GM12878 (cell line): ENCODE measurements at regions not wholly inside any gene's neighbourhood (a gene's known extent, or its start where the extent isn't known, plus 50 kb on each side); places are given as distances from the start of the nearest gene placed in this dataset.

ENCODE experiments used
- ATAC-seq: fragments of 200-7000 bp; cut with Tn5 transposase; 3 replicates; pipeline ENCODE4 v1.9.1; 2020; ENCODE audit warnings: mild to moderate bottlenecking, moderate library complexity
- BruUV-seq: library from RNA; stranded (reverse); fragments of 400-500 nt; replicated peaks from 2 replicates; lab custom pipeline; 2021; lab: Mats Ljungman, UMichigan
- CTCF ChIA-PET: fragments of 300-600 bp; sonication (Branson Sonifier 250); formaldehyde crosslinking; extraction: SDS; loops from one replicate; lab custom pipeline; 2021; ENCODE audit warnings: inconsistent platforms; lab: Yijun Ruan, JAX
- POLR2A ChIA-PET: fragments of 350-600 bp; formaldehyde crosslinking; extraction: SDS; loops from one replicate; lab custom pipeline; 2021; ENCODE audit warnings: inconsistent platforms; lab: Charles Lee
- RAD21 ChIA-PET: fragments of 300-600 bp; sonication (Branson Sonifier 250); formaldehyde crosslinking; loops from one replicate; lab custom pipeline; 2023; ENCODE audit warnings: antibody characterized with exemption; ENCODE audit not compliant: unreplicated experiment; lab: Charles Lee
- SMC1A ChIA-PET: fragments of 300-600 bp; sonication (Branson Sonifier 250); formaldehyde crosslinking; loops from one replicate; lab custom pipeline; 2023; ENCODE audit not compliant: unreplicated experiment, uncharacterized antibody; lab: Charles Lee
- DNase-seq: peaks from one replicate; pipeline ENCODE4 v3.0.0-alpha.2; 2011; ENCODE audit warnings: low read depth, low spot score
- FAIRE-seq: peaks from 3 replicates; lab custom pipeline; 2011; peaks lifted over from hg19 to GRCh38; lab: Jason Lieb, UNC
- H2AFZ ChIP-seq: 2 replicates; pipeline ENCODE4 v1.6.0; 2011; ENCODE audit warnings: low read depth, low read length, control low read depth; ENCODE audit not compliant: control insufficient read depth
- H3K27ac ChIP-seq: 2 replicates; pipeline ENCODE4 v1.5.1; 2011; ENCODE audit warnings: control low read depth; ENCODE audit not compliant: control insufficient read depth, insufficient read depth
- H3K27me3 ChIP-seq, 2 experiments: replicated peaks in 1 of 2; 2 replicates each; pipeline versions ENCODE4 v1.6.0 to v1.6.1; 2011; ENCODE audit warnings: low read length in 1 of 2; ENCODE audit not compliant: control insufficient read depth in 2 of 2, insufficient read depth in 2 of 2
- H3K36me3 ChIP-seq, 2 experiments: 2 replicates each; pipeline ENCODE4 v1.5.1; 2011; ENCODE audit warnings: low read length in 1 of 2; ENCODE audit not compliant: control insufficient read depth in 2 of 2, insufficient read depth in 2 of 2
- H3K4me1 ChIP-seq: 2 replicates; pipeline ENCODE4 v1.6.1; 2011; ENCODE audit warnings: mild to moderate bottlenecking, low read length, moderate library complexity, mixed read lengths; ENCODE audit not compliant: control insufficient read depth, insufficient read depth
- H3K4me2 ChIP-seq: 2 replicates; pipeline ENCODE4 v1.6.0; 2011; ENCODE audit warnings: control low read depth; ENCODE audit not compliant: control insufficient read depth, insufficient read depth
- H3K4me3 ChIP-seq: fragments of 200-600 bp; sonication (generic); 2 replicates; pipeline ENCODE4 v1.5.1; 2016
- H3K79me2 ChIP-seq: 2 replicates; pipeline ENCODE4 v1.6.0; 2011; ENCODE audit warnings: low read length; ENCODE audit not compliant: control insufficient read depth, insufficient read depth
- H3K9ac ChIP-seq: 2 replicates; pipeline ENCODE4 v1.8.0; 2011; ENCODE audit warnings: low read length, control low read depth, mixed read lengths; ENCODE audit not compliant: control insufficient read depth, insufficient read depth
- H3K9me3 ChIP-seq: replicated peaks from 3 replicates; pipeline ENCODE4 v1.5.1; 2011; ENCODE audit warnings: mild to moderate bottlenecking, low read length; ENCODE audit not compliant: control insufficient read depth, insufficient read depth
- H4K20me1 ChIP-seq: 2 replicates; pipeline ENCODE4 v1.6.0; 2011; ENCODE audit not compliant: control insufficient read depth, insufficient read depth
- ASH2L ChIP-seq: fragments of 300-600, 200-600 bp; sonication (generic); IDR thresholded peaks from 2 replicates; pipeline ENCODE4 v1.6.1; 2017; ENCODE audit warnings: low read depth, mild to moderate bottlenecking, borderline replicate concordance
- FOXK2 ChIP-seq: fragments of 450-650 bp; IDR thresholded peaks from 2 replicates; pipeline ENCODE4 v1.6.1; 2017; ENCODE audit warnings: mild to moderate bottlenecking, moderate library complexity
- HDGF ChIP-seq: fragments of 450-650 bp; IDR thresholded peaks from 2 replicates; pipeline ENCODE4 v1.6.1; 2016; ENCODE audit warnings: antibody characterized with exemption
- NRF1 ChIP-seq: conservative IDR thresholded peaks from 2 replicates; pipeline ENCODE4 v1.6.1; 2011; ENCODE audit warnings: mild to moderate bottlenecking, low read depth, low read length, improper control_type of control experiment
- PAX8 ChIP-seq: fragments of 450-650 bp; IDR thresholded peaks from 2 replicates; pipeline ENCODE4 v1.6.1; 2017; ENCODE audit warnings: mild to moderate bottlenecking, moderate library complexity
- POLR2AphosphoS2 ChIP-seq: IDR thresholded peaks from 2 replicates; pipeline ENCODE4 v1.6.1; 2011; ENCODE audit warnings: low read depth, mild to moderate bottlenecking, low read length, improper control_type of control experiment, moderate library complexity
- RELA ChIP-seq: fragments of 450-650 bp; IDR thresholded peaks from 2 replicates; pipeline ENCODE4 v1.8.0; 2014; ENCODE audit warnings: borderline replicate concordance; ENCODE audit not compliant: partially characterized antibody
- SUPT20H ChIP-seq: IDR thresholded peaks from 2 replicates; pipeline ENCODE4 v1.6.1; 2011; ENCODE audit warnings: low read depth, mild to moderate bottlenecking, low read length, moderate library complexity, borderline replicate concordance; ENCODE audit not compliant: control insufficient read depth
- TCF3 ChIP-seq: IDR thresholded peaks from 2 replicates; pipeline ENCODE4 v1.6.1; 2012; ENCODE audit warnings: low read depth, mild to moderate bottlenecking, low read length, borderline replicate concordance; ENCODE audit not compliant: insufficient read depth
- ZNF207 ChIP-seq: fragments of 450-650 bp; IDR thresholded peaks from 2 replicates; pipeline ENCODE4 v1.6.1; 2014; ENCODE audit warnings: antibody characterized with exemption, mild to moderate bottlenecking, borderline replicate concordance
- WGBS: methylation state at CpG from one replicate; pipeline ENCODE4 v1.1.6; 2016; ENCODE audit warnings: low lambda C conversion rate; ENCODE audit not compliant: insufficient replicate concordance, insufficient coverage; ENCODE audit errors: missing lambda C conversion rate; 5-methylcytosine and 5-hydroxymethylcytosine counted together
- in situ Hi-C: fragments of 300-500 bp; cut with MboI; formaldehyde crosslinking; loops from 9 replicates; pipeline ENCODE4 v1.14.3; 2018; ENCODE audit warnings: mixed read lengths
- intact Hi-C: fragments of 100-400 bp; cut with micrococcal nuclease; formaldehyde crosslinking; loops from one replicate; pipeline ENCODE4 v1.14.2; 2022; ENCODE audit not compliant: unreplicated experiment
- TF ChIP-seq, protein P1 (sequence below): IDR thresholded peaks from 2 replicates; pipeline ENCODE4 v1.6.1; 2011; ENCODE audit warnings: borderline replicate concordance, low read depth, mild to moderate bottlenecking, moderate library complexity, low read length; ENCODE audit not compliant: insufficient read depth, poor library complexity, severe bottlenecking
- TF ChIP-seq, protein P2 (sequence below): fragments of 450-650 bp; IDR thresholded peaks from 2 replicates; pipeline ENCODE4 v1.6.1; 2017; ENCODE audit warnings: low read depth, mild to moderate bottlenecking, moderate library complexity
- TF ChIP-seq, protein P3 (sequence below): fragments of 150-350 bp; IDR thresholded peaks from 2 replicates; pipeline ENCODE4 v1.6.1; 2016; ENCODE audit warnings: low read depth, low read length
- TF ChIP-seq, protein P4 (sequence below): fragments of 450-650 bp; conservative IDR thresholded peaks from 2 replicates; pipeline ENCODE4 v1.6.1; 2017; ENCODE audit warnings: mild to moderate bottlenecking, moderate library complexity
- TF ChIP-seq, protein P5 (sequence below): IDR thresholded peaks from 2 replicates; pipeline ENCODE4 v1.6.1; 2011; ENCODE audit warnings: low read depth, mild to moderate bottlenecking, low read length, moderate library complexity, borderline replicate concordance; ENCODE audit errors: extremely low read depth

DNA sequence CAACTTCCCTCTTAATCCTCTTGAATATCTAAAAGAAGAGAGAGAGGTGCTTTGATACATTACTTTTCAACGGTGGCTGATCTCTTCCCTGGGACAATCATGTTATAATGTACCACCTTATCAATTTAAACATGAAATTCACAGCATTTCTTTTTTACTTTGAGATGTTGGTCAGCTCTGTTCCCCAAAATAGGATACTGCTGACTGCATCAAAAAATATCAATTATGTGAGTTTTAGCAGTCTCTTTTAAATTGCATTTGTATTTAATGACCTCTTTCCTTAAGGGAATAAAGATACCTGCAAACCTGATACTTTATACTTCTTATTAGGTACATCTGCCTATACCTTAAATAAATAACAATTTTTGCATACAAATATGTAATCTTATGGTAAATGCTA, 58.4 kb upstream of the MARCHF11 start:
- intact Hi-C loops: no loop called here
- CTCF ChIA-PET: interaction anchor here (0.8 kb wide), 1 partner anchor 1543 kb away, joined by 3 read pairs; no protein-coding TSS in a partner anchor
- no peak overlapping the region for H3K4me3 ChIP-seq
- H4K20me1 ChIP-seq: no peaks in the 10 kb centered on the region
- RAD21 ChIA-PET: no interaction called here
- H3K4me1 ChIP-seq: no peaks in the 10 kb centered on the region
- H2AFZ ChIP-seq: no peak overlapping the region
- FAIRE-seq (no peak), DNase-seq (no peak), ATAC-seq (no peak)
- SMC1A ChIA-PET: no interaction called here
- no TSS peak for BruUV-seq
- H3K9ac ChIP-seq: no peak overlapping the region
- no peaks in the 10 kb centered on the region for H3K36me3 ChIP-seq
- H3K79me2 ChIP-seq: no peaks in the 10 kb centered on the region
- no peak overlapping the region for H3K4me2 ChIP-seq
- H3K27me3 ChIP-seq: no peaks in the 10 kb centered on the region
- in situ Hi-C loops: no loop called here
- H3K27ac ChIP-seq: no peak overlapping the region
- POLR2A ChIA-PET: no interaction called here
- WGBS: 0% methylated on average over 1 of the region's 1 CpG
- no peaks in the 10 kb centered on the region for H3K9me3 ChIP-seq
- TF ChIP-seq, protein P1, sequence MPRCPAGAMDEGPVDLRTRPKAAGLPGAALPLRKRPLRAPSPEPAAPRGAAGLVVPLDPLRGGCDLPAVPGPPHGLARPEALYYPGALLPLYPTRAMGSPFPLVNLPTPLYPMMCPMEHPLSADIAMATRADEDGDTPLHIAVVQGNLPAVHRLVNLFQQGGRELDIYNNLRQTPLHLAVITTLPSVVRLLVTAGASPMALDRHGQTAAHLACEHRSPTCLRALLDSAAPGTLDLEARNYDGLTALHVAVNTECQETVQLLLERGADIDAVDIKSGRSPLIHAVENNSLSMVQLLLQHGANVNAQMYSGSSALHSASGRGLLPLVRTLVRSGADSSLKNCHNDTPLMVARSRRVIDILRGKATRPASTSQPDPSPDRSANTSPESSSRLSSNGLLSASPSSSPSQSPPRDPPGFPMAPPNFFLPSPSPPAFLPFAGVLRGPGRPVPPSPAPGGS: no peak
- TF ChIP-seq PAX8 (no peak), POLR2AphosphoS2 (no peak), NRF1 (no peak), HDGF (no peak), TCF3 (no peak), SUPT20H (no peak), FOXK2 (no peak), ASH2L (no peak), ZNF207 (no peak), RELA (no peak)
- TF ChIP-seq, protein P2, sequence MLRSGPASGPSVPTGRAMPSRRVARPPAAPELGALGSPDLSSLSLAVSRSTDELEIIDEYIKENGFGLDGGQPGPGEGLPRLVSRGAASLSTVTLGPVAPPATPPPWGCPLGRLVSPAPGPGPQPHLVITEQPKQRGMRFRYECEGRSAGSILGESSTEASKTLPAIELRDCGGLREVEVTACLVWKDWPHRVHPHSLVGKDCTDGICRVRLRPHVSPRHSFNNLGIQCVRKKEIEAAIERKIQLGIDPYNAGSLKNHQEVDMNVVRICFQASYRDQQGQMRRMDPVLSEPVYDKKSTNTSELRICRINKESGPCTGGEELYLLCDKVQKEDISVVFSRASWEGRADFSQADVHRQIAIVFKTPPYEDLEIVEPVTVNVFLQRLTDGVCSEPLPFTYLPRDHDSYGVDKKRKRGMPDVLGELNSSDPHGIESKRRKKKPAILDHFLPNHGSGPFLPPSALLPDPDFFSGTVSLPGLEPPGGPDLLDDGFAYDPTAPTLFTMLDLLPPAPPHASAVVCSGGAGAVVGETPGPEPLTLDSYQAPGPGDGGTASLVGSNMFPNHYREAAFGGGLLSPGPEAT: no peak
- TF ChIP-seq, protein P3, sequence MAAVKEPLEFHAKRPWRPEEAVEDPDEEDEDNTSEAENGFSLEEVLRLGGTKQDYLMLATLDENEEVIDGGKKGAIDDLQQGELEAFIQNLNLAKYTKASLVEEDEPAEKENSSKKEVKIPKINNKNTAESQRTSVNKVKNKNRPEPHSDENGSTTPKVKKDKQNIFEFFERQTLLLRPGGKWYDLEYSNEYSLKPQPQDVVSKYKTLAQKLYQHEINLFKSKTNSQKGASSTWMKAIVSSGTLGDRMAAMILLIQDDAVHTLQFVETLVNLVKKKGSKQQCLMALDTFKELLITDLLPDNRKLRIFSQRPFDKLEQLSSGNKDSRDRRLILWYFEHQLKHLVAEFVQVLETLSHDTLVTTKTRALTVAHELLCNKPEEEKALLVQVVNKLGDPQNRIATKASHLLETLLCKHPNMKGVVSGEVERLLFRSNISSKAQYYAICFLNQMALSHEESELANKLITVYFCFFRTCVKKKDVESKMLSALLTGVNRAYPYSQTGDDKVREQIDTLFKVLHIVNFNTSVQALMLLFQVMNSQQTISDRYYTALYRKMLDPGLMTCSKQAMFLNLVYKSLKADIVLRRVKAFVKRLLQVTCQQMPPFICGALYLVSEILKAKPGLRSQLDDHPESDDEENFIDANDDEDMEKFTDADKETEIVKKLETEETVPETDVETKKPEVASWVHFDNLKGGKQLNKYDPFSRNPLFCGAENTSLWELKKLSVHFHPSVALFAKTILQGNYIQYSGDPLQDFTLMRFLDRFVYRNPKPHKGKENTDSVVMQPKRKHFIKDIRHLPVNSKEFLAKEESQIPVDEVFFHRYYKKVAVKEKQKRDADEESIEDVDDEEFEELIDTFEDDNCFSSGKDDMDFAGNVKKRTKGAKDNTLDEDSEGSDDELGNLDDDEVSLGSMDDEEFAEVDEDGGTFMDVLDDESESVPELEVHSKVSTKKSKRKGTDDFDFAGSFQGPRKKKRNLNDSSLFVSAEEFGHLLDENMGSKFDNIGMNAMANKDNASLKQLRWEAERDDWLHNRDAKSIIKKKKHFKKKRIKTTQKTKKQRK: no peak
- TF ChIP-seq, protein P4, sequence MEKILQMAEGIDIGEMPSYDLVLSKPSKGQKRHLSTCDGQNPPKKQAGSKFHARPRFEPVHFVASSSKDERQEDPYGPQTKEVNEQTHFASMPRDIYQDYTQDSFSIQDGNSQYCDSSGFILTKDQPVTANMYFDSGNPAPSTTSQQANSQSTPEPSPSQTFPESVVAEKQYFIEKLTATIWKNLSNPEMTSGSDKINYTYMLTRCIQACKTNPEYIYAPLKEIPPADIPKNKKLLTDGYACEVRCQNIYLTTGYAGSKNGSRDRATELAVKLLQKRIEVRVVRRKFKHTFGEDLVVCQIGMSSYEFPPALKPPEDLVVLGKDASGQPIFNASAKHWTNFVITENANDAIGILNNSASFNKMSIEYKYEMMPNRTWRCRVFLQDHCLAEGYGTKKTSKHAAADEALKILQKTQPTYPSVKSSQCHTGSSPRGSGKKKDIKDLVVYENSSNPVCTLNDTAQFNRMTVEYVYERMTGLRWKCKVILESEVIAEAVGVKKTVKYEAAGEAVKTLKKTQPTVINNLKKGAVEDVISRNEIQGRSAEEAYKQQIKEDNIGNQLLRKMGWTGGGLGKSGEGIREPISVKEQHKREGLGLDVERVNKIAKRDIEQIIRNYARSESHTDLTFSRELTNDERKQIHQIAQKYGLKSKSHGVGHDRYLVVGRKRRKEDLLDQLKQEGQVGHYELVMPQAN: no peak
- TF ChIP-seq, protein P5, sequence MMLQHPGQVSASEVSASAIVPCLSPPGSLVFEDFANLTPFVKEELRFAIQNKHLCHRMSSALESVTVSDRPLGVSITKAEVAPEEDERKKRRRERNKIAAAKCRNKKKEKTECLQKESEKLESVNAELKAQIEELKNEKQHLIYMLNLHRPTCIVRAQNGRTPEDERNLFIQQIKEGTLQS: no peak
